ENCODE measurements at regions not wholly inside any gene's neighbourhood (a gene's known extent, or its start where the extent isn't known, plus 50 kb on each side); places are given as distances from the start of the nearest gene placed in this dataset.

DNA sequence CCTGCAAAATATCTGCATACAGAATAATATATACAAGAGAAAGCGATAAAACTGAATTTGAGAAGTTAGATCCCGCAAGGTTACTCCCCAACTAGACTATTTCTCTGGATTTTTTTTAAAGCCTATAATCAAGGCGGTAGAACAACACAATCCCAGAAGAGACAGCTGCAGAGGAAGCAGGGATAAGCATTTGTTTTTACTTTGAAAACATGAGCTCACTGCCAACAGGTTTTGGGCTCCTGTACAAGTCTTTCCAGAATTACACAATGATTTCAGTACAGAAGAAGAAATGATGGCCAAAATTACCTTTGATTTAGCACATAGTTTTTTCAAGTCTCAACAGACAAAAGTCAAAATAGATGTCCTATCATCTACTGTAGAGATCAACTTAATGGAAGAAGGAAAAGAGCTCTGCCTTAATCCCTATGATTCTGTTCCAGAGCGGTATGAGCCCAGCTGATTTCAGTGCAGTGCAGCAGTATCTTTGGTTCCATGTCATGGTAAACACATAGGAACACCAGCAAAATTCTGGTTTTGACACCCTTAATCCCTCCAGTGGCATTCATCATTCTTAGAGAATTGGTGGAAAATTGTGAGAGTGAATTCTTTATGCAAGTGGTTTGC, 304.3 kb downstream of the HDGFL1 start:
- H3K36me3 ChIP-seq (ENCODE audit: insufficient read depth, low read length): no peaks in the 10 kb centered on the region
- TF ChIP-seq EZH2 (IDR thresholded peaks at IDR 0.05; ENCODE audit: borderline replicate concordance, low read depth, low read length, severe bottlenecking): no peak
- TF ChIP-seq, protein P1, sequence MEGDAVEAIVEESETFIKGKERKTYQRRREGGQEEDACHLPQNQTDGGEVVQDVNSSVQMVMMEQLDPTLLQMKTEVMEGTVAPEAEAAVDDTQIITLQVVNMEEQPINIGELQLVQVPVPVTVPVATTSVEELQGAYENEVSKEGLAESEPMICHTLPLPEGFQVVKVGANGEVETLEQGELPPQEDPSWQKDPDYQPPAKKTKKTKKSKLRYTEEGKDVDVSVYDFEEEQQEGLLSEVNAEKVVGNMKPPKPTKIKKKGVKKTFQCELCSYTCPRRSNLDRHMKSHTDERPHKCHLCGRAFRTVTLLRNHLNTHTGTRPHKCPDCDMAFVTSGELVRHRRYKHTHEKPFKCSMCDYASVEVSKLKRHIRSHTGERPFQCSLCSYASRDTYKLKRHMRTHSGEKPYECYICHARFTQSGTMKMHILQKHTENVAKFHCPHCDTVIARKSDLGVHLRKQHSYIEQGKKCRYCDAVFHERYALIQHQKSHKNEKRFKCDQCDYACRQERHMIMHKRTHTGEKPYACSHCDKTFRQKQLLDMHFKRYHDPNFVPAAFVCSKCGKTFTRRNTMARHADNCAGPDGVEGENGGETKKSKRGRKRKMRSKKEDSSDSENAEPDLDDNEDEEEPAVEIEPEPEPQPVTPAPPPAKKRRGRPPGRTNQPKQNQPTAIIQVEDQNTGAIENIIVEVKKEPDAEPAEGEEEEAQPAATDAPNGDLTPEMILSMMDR (IDR thresholded peaks at IDR 0.05; ENCODE audit: borderline replicate concordance, extremely low read depth, low read length, poor library complexity, severe bottlenecking): no peak
- H3K9ac ChIP-seq (ENCODE audit: low read depth, low read length): no peak overlapping the region
- DNase-seq: no peak
- no peak overlapping the region for H3K4me2 ChIP-seq (ENCODE audit: insufficient read depth, low read length)
- H3K79me2 ChIP-seq (ENCODE audit: insufficient read depth, low read length): no peaks in the 10 kb centered on the region
- no peak overlapping the region for H3K4me3 ChIP-seq (ENCODE audit: low read depth in 1 of 2, low read length in 2 of 2)
- H2AFZ ChIP-seq (ENCODE audit: low read depth, low read length): no peak overlapping the region
- no peaks in the 10 kb centered on the region for H3K9me3 ChIP-seq (ENCODE audit: insufficient read depth, low read length, severe bottlenecking)
- no peaks in the 10 kb centered on the region for H4K20me1 ChIP-seq (ENCODE audit: insufficient read depth, low read length)
- H3K27ac ChIP-seq (ENCODE audit: low read length): no peak overlapping the region
- no peaks in the 10 kb centered on the region for H3K4me1 ChIP-seq (ENCODE audit: insufficient read depth, low read length)
- H3K27me3 ChIP-seq (ENCODE audit: insufficient read depth, low read length, poor library complexity): no peaks in the 10 kb centered on the region
- ATAC-seq (ENCODE audit: insufficient read depth, low read depth): no peak

DNA sequence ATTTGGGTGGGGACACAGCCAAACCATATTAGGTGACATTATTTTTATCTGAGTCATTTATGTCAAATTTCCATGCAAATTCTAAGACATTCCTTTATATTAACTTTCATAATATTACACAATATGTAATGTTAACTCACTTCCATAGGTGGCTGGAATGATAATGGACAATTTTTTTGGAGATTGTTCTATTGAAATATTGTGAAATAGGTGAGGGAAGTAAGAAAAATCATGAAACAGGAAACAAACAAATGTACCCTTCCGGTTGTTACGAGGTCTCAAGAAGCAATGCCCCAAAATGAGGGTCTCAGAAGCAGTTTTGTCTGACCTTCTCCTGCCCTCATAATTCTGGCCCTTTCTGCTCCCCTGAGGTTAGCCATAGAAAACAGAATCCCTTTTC, 306.5 kb downstream of the HDGFL1 start:
- Histone ChIP-seq H3K4me1 (ENCODE audit: insufficient read depth, low read length) (no peaks in the 10 kb centered on the region), H3K4me2 (ENCODE audit: insufficient read depth, low read length) (no peak overlapping the region), H3K36me3 (ENCODE audit: insufficient read depth, low read length) (no peaks in the 10 kb centered on the region), H3K4me3 (ENCODE audit: low read depth in 1 of 2, low read length in 2 of 2) (no peak overlapping the region), H3K9ac (ENCODE audit: low read depth, low read length) (no peak overlapping the region), H3K9me3 (ENCODE audit: insufficient read depth, low read length, severe bottlenecking) (no peaks in the 10 kb centered on the region), H3K79me2 (ENCODE audit: insufficient read depth, low read length) (no peaks in the 10 kb centered on the region), H3K27ac (ENCODE audit: low read length) (no peak overlapping the region), H3K27me3 (ENCODE audit: insufficient read depth, low read length, poor library complexity) (no peaks in the 10 kb centered on the region), H2AFZ (ENCODE audit: low read depth, low read length) (no peak overlapping the region), H4K20me1 (ENCODE audit: insufficient read depth, low read length) (no peaks in the 10 kb centered on the region)
- ATAC-seq (ENCODE audit: insufficient read depth, low read depth) (no peak), DNase-seq (no peak)
- no peak for TF ChIP-seq EZH2 (IDR thresholded peaks at IDR 0.05; ENCODE audit: borderline replicate concordance, low read depth, low read length, severe bottlenecking)
- TF ChIP-seq, protein P1 (IDR thresholded peaks at IDR 0.05; ENCODE audit: borderline replicate concordance, extremely low read depth, low read length, poor library complexity, severe bottlenecking): no peak

- Histone ChIP-seq H3K9me3 (ENCODE audit: insufficient read depth, low read length, severe bottlenecking) (no peaks in the 10 kb centered on the region), H3K4me2 (ENCODE audit: insufficient read depth, low read length) (no peak overlapping the region), H3K4me1 (ENCODE audit: insufficient read depth, low read length) (no peaks in the 10 kb centered on the region), H3K4me3 (ENCODE audit: low read depth in 1 of 2, low read length in 2 of 2) (no peak overlapping the region), H3K27me3 (ENCODE audit: insufficient read depth, low read length, poor library complexity) (no peaks in the 10 kb centered on the region), H4K20me1 (ENCODE audit: insufficient read depth, low read length) (no peaks in the 10 kb centered on the region), H3K79me2 (ENCODE audit: insufficient read depth, low read length) (no peaks in the 10 kb centered on the region), H2AFZ (ENCODE audit: low read depth, low read length) (no peak overlapping the region), H3K27ac (ENCODE audit: low read length) (no peak overlapping the region), H3K9ac (ENCODE audit: low read depth, low read length) (no peak overlapping the region), H3K36me3 (ENCODE audit: insufficient read depth, low read length) (no peaks in the 10 kb centered on the region)
- ATAC-seq (ENCODE audit: insufficient read depth, low read depth): no peak
- DNase-seq: no peak
- no peak for TF ChIP-seq EZH2 (IDR thresholded peaks at IDR 0.05; ENCODE audit: borderline replicate concordance, low read depth, low read length, severe bottlenecking)
- TF ChIP-seq, protein P1 (IDR thresholded peaks at IDR 0.05; ENCODE audit: borderline replicate concordance, extremely low read depth, low read length, poor library complexity, severe bottlenecking): no peak
Measured at GRCh38 chr6:22878324-22878701, 308.9 kb downstream of the HDGFL1 start.

All from DND-41 (cell line).